COLO668 (cell line): ENCODE measurements at regions not wholly inside any gene's neighbourhood (a gene's known extent, or its start where the extent isn't known, plus 50 kb on each side); places are given as distances from the start of the nearest gene placed in this dataset.

Experiments used
- DNase-seq: peaks from one replicate; lab custom pipeline; 2025; ENCODE audit not compliant: unreplicated experiment; lab: John Stamatoyannopoulos, UW

GRCh38 chr15:31486506-31486905 lies 159.9 kb downstream of the KLF13 start:
- DNase-seq = no peak

DNA sequence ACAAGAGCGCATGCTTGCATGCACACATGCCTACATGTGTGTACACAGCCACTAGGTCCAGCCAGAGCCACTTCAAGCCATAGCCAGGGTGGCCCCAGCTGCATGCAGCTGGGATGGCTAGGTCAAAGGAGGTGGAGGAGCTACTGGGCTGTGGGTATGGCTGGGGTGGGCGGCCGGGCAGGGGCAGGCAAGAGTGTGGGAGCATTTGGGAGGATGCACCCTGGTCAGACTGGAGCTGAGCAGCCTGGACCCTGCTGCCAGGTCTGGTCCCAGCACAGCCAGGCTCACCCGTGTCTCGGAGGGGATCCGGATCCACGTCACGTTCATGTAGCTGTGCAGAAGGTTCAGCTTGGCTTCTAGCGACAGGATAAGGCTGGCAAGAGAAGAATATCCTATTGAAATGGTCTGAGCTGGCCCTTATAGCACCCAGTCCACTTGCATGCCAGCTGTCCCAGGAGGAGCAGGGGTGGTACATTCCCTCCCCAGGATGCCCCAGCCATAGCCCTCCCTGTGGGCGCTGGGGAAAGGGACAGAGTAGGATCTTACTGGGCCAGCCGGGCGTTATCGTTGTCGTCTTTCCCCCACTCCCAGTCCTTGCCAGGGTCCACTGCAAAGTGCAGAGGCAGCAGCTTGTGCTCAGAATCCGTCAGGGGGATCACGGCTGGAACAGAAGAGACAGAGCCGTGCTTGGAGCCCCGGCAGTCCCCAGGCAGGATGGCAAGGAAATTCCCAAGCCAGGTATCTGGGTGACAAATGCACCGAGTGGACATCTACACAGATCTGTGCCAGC lies 160.5 kb downstream of the KLF13 start:
- no peak for DNase-seq

DNA sequence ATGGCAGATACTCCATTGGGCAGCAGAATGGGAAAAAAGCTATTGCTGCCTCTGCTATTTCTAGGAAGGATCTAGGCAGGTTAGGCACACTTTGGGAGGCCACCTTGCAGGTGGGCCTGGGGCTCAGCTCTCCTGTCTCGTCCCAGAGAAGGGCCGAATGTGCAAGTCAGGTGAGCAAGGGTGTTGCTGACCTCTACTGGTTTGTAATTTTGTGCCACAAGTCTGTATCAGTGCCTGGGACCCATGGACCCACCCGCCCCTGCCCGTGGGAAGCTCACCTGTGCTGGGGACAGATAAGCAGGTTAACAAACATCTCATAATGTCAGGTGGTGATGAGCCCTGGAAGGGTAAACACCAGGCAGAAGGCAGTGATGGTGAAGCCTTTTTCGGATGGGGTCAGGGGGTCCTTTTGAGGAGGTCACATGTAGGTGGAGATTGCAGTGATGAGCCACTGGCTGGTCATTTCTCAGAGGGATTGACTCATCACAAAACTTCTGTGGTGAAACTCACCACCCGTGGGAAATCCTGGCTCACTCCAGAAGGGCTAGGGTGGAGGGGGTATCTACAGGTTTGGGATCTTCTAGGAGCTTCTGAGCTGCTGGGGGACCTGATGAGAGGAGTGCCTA lies 161.3 kb downstream of the KLF13 start:
- peak; percentile 10 for DNase-seq

- peak; percentile 32 for DNase-seq
These were observed 162.0 kb downstream of the KLF13 start for GRCh38 chr15:31488437-31489204.

GRCh38 chr15:31489281-31489680 lies 162.6 kb downstream of the KLF13 start:
- DNase-seq = no peak

DNA sequence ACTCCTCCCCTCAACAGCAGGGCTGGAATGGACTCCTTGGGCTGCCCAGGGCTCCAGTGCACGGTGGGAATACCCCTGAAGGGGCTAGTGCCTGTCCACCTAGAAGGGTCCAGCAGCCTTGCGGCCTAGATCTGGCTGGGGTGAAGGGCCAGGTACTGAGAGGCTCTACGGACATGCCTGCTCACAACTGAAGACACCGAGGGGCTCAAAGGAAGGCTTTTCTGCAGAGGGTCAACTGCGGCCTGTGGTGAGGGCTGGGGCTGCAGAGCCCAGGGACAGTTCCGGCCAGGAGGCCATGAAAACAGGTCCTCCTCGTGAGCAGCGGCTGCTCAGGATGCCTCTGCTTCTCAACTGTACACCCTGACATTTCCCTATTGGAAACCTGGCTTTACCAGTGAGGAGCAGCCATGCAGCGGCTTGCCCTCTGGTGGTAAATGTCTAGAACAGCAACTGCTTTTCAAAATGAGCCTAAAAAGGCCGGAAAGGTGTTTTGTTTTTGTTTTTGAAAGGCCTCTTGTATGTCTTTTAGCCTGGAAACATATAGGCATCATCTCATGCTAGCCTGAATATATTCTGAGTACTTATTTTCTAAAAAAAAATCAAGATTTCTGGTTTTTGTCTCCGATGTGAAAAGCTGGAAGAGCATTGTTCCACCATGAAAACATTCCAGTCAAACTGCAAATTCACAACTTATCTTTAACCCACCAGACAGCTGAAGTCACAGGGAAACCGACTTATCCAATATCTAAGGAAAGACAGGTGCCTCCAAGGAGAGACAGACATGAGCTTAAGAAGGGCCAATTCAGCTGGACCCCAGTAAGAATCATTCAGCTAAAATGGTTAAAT lies 163.4 kb downstream of the KLF13 start:
- DNase-seq = peak; percentile 18

GRCh38 chr15:31494786-31495185 lies 168.2 kb downstream of the KLF13 start:
- DNase-seq = no peak

- no peak for DNase-seq
These were observed 168.6 kb downstream of the KLF13 start for GRCh38 chr15:31495281-31495680.

DNA sequence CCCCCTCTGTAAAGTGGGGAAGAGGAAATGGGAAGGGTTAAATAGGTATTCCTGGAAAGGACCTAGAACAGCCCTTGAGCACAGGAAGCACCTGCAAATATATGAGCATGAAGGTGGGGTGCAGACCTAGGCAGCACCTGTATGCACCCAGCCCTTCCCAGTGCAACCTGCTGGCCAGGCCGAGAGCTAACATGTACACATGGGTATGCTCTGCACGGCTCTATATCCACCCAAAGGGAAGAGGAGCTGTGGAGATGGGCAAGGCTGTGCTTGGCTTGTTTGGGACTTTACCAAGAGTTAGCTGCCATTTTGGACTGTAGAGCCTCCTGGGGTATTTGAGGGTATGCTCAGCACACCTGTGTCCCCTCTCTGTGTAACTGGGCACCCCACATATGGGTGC lies 171.2 kb downstream of the KLF13 start:
- no peak for DNase-seq

DNA sequence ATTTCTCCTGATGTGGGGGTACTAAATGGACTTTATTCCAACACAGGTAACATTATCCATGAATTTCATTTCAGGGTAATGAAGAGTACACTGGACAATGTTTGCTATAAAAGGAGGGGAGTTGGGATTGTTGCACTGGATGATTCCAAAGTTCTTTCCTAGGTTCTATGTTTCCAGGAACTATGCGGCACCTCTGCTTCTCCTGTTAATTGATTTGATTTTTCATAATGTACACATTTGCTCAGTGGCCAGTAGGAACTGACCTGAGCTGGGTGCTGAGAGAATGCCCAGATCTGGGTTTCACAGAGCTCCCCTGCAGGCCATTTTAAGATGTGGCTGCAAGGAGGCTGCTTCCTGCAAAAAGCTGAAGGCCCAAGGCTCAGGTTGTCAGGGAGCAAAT lies 171.7 kb downstream of the KLF13 start:
- DNase-seq = no peak

DNA sequence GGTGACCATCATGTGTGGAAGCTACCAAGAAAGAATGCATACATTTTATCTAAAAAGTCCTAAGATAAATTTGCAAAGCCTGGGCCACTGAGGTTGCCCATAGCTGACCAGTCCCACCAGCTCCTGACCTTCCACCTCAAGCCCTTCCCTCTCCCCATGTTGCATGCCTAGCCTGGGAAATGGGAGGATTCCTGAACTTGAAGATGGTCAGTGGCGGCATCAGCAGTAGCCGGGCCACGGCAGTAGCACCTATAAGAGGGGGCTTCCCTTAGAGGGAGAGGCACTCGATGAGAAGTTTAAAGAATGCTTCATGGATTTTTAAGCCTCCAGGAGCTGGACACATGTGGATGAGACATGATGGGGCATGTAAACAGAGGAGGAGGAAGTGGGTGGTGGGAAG lies 172.1 kb downstream of the KLF13 start:
- no peak for DNase-seq

GRCh38 chr15:31499236-31499952 lies 172.8 kb downstream of the KLF13 start:
- no peak for DNase-seq

GRCh38 chr15:31499953-31500765 lies 173.5 kb downstream of the KLF13 start:
- no peak for DNase-seq

GRCh38 chr15:31500766-31501449 lies 174.3 kb downstream of the KLF13 start:
- DNase-seq = no peak

GRCh38 chr15:31501536-31502157 lies 175.0 kb downstream of the KLF13 start:
- no peak for DNase-seq

- DNase-seq = no peak
These were observed 176.1 kb downstream of the KLF13 start for GRCh38 chr15:31502541-31503229.

DNA sequence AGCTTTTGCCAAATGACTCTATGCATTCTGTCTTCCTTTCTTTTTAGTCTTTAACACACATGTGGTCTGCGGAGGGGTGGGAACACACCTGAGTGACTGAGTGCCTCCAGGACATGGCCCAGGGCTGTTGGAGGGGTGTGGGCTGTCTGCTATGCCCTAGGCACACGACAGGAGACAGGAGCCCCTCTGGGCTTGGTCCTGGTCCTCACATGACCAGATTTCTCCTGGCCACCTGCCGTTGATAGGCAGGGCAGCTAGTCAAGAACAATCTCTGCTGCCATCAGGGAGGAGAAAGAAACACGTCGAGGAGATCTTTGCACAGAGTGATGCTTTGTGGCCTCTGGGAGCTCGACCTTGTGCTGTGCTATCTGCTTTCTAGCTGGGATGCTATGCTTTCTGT lies 176.6 kb downstream of the KLF13 start:
- no peak for DNase-seq
